Stimulated activated naive CD4-positive, alpha-beta T cell treated with Interleukin-2 at 50 U/mL for 16 hours (primary cell): ENCODE measurements at regions not wholly inside any gene's neighbourhood (a gene's known extent, or its start where the extent isn't known, plus 50 kb on each side); places are given as distances from the start of the nearest gene placed in this dataset.

Experiments used
- DNase-seq: peaks from one replicate; lab custom pipeline; 2025; lab: John Stamatoyannopoulos, UW

DNA sequence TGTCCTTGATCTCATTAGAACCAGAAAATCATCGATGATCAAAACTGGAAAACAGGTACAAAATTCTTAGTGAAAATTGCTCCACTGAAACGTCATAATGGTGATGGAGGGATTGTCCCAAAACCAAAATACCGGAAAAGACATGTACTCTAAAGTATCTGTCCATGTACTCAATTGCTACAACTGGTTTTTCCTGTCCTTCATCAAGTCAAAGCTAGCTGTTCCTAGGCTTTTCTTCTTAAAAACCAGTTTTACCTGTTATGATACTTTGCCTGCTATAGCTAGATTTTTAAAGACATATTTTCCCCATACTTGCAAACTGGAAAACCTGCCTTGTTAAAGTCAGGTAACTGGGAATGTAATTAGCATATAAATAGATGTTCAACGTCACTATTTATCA is 50.5 kb upstream of the LRRC1 start:
- no peak for DNase-seq

DNA sequence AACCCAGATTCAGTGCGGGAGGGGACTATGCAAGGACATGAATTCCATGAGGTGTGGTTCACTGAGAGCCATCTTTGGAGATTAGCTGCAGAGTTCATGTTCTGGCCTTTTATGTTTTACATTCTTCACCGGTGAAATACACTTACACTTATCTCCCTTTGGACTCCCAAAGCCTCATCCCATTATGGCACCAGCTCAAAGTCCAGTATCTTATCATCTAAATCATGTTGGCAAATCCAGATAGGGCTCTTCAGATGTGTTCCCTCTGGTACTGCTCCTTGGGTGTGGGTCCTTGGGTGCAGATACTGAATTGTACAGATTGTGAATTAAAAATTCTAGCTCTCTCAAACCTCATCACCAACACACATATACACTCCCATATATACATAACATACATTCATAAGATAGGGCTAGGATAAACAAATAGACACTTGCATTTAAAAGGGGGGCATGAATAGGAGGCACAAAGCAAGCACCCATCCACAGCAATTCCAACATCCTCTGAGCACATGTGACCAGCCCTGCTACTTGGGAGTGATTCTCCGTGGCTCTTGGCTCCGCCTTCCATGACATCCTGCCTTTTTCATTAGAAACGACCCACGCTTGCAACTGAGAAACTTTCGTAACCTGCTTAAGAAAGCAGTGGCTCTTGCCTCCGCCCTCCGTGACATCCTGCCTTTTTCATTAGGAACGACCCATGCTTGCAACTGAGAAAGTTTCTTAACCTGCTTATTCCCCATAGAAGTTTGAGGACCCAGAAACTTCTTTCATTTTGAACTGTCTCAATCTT is 53.6 kb upstream of the LRRC1 start:
- peak; percentile 21 for DNase-seq

DNA sequence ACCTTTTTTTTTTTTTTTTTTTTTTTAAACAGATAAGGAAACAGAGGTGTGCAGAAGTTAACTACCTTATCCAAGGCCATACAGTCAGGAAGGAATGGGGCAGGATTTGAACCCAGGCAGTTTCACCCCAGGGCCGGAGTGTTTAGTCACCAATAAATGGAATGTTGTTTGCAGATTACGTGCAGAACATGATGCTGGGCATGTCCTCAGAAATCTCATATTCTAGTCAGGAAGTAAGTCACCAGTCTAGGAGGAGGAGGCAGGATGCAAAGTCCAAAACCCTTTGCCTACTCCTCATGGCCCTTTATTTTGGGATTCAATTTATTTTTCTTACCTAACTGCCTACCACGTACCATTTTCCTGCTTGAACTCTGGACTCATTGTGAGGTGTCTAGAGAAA is 57.1 kb upstream of the LRRC1 start:
- DNase-seq, result no peak

DNA sequence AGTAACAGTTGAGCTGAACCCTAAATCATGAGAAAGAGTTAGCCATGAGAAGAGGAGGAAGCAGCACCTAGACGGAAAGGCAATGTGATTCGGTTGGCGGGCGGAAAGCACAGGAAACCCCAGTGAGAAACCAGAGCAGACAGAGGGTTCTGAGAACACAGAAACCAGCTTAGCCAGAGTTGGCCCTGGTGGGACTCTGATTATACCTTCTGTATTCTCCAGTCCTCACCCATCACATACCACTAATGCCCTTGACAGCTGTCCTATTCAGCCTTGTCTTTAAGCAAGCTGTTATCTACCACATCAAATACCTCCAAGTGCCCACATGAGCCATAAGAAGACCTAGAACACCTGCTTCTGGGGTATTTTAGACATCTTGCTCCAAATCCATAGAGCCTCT is 58.9 kb upstream of the LRRC1 start:
- DNase-seq, result no peak

DNA sequence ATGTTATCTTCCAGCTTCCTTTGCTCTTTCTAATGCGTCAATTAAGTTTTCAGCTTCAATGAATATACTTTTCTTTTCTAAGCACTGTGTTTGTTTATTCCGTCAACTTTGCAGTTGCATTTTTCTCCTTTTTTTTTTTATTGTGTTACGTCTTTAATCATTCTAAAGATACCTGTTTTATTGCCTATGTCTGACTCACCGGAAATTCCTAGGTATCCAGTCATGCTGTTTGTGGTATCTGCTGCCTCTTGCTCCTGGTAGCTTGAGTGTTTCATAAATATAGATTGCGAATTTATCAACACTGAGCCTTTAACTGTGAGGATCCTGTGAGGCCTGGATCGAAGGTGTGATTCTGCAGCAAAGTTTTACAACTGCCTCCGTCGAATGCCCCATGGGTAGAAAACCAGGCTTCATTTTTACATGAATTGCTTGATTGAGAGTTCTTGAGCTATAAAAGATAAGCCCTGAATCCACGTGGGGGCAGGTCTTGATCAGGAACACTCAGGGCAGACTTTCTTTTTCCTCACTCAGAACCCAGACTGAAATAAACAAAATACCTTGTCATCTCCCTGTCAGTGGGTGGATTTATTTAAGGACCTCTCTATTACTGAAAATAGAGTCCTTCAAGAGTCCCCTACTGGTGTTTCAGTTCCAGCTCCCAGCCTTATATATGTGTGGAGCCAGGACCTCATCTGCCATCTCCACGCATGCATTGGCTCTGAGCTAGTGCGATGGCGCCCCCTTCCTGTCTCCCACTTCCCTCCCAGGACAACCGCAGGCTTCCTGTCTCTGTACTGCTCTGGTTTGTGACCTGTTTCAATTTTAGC is 60.1 kb upstream of the LRRC1 start:
- DNase-seq, result no peak

DNA sequence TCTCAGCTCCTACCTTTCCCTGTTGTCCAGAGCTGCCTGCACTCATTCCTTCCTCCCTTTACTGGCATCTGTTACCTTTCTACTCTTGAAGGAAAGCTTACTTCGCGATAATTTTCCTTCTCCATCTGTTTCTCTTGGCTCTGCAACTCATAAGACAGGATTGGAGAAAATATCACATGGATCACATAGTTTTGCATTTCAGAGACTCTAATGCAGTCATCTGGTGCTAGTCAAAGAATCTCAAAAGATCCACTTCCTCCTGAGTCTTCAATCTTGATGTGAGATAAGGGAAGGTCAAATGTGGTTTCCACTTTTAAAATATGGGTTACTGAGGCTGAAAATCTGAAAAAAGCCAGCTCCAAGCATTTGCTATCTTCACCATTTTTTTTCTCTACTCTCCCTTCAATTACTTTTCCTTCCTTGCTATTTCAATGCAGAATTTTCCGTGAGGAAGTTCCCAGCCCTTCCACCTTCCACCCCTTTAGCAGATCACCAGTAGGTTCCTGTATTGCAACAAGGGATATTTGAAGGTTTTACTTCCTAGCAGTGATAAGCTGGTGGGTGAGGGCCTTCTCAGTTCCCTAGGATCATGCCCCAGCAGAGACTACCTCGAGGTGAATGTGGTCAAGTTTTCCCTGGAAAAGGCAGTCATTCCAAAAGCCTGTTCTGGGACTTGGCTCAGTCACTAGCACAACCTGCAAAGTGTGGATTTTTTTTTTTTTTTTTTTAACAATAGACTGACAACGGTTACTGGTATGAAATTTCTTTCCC is 62.8 kb upstream of the LRRC1 start:
- DNase-seq, result no peak

DNA sequence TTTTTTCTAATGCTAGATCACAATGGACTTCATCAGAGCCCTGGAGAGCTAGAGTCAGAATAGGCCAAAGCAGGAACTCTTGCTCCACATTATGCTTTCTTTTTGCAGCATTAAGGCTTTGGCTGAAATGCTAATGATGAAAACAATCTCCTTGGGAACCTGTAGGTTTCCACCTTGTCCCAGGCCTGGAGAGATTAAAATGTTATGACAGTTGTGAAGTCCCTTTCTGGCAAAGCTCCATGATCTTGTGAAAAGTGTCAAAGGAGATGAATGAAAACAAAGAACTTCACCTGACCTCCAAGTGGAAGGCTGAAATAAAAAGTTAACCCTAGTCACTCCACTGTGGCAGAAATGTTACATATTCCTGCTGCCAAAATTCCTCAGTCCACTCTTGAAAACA is 64.0 kb upstream of the LRRC1 start:
- no peak for DNase-seq

DNA sequence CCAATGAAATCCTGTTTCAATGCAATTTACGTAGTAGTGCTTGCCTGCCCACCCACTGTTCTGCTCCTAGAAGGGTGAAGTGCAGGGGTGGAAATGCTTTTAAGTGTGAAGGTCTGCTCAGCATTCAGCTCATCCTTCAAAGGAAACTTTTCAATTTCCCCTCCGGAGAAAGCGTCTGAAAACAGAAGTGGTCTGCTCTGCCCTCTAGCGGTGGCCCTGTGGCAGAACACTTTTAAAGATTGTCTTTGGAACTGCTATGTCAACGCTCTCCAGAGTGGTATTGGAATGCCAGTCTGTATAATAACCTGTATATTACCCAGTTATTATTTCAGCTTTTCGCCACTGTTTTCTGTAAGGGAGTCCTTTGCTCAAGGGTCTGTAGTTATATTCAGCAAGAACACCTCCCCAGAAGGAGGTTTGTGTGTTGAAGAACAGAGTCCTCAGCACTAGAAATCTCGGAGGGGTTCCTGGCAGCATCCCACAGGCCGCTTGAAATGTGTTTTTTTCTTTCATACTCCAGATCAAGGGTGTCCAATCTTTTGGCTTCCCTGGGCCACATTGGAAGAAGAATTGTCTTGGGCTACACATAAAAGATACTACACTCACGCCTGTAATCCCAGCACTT is 63.1 kb upstream of the KLHL31 start:
- peak; percentile 29 for DNase-seq

DNA sequence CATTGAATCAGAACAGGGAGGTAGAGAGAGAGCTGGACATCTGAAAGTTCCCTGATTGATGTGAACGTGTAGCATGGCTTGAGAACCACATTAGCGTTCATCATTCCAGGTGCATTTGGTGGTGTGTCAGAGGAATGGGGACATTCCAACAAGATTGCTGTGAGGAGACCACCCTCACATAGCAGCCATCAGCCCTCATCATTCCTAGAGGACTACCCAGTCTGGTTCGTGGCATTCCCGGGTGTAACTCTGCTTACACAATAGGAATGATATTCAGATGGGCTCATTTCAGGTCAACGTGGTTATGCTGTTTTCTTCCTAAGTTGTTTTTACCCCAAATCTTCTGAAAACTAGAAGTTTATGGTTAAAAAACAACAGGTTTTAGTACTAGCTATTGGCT is 62.2 kb upstream of the KLHL31 start:
- DNase-seq, result no peak

DNA sequence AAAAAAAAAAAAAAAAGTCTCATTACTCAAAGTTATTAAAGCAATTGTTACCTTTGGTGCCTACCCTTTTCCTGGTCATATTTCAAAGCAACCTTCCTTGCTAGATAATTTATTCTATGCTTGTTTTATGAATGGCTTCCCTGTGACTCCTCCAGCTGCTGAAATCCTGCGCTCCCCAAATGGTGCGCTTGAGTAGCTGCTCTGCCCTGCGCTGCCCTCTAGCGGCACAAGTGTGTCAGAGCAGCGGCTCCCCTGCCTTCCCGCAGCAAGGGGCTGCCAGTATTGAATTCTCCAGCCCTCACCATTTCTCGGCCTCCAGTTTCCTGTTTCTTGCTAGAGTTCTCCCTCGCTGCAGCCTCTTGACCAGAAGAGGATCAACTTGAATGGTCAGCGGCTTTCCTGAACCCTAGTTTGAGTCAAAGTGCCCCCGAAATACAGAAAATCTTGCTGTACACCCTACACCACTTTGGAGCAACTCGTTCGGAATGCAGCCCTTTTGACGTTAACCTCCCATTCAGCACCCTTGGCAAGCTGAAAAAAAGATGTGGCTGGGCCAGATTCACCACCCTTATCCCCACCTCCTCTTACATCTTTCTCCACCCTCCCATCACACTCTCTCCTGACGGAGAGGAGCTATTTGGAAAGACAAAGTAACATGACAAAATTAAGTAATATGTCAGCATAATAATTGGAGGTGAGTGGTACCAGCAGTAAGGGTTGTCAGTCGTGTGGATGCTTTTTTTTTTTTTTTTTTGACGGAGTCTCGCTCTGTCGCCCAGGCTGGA is 60.4 kb upstream of the KLHL31 start:
- DNase-seq, result peak; percentile 66

DNA sequence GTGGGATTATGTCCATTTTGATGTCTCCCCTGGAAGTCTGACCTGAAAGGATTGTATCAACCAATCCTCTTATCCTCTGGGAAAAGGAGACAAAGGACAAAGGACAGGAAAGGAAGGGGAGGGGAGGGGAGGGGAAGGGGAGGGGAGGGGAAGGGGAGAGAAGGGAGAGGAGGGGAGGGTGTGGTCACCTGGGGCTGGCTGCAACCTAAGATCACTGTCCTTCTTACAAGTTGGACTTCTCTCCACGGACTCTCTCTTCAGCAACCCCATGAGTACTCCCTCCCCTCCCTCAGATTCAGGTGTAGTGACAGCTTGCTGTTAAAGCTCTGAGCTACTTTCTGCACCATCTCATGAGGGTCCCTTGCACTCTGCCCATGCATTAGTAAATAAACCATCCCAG is 58.9 kb upstream of the KLHL31 start:
- DNase-seq, result no peak

DNA sequence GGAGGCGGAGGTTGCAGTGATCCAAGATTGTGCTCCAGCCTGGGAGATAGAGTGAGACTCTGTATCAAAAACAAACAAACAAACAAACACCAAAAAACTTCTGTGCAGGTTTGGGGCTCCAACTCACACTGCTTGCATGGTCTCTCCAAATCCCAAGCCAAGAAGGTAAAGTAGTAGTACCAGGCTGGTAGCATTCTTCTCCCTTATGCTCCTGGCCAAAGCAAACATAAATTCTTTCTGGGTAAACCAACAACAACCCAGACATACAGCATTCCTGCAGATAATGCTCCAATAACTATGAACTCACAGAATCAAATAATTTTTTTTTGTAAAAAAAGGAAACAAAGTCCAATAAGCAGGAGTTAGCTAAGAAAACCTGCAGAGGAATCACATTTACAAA is 57.8 kb upstream of the KLHL31 start:
- no peak for DNase-seq

DNA sequence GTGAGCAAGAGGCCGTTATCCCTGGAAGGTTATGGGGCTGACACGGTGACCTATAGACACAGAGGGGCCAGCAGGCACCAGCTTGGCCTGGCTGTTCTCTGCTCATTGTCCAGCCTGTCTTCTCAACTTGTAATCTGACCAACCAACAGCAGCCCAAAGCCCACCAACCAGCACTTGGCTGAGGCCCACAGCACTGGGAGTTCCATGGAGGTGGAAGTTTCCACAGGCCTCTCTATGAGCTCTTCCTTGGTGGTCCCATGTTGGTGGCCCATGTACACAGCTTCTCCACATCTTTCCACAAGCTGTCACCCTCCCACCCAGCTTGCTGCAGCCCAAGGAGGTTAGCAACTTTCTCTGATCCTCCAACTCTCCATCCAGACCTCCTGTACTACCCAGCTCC is 56.2 kb upstream of the KLHL31 start:
- DNase-seq, result no peak

DNA sequence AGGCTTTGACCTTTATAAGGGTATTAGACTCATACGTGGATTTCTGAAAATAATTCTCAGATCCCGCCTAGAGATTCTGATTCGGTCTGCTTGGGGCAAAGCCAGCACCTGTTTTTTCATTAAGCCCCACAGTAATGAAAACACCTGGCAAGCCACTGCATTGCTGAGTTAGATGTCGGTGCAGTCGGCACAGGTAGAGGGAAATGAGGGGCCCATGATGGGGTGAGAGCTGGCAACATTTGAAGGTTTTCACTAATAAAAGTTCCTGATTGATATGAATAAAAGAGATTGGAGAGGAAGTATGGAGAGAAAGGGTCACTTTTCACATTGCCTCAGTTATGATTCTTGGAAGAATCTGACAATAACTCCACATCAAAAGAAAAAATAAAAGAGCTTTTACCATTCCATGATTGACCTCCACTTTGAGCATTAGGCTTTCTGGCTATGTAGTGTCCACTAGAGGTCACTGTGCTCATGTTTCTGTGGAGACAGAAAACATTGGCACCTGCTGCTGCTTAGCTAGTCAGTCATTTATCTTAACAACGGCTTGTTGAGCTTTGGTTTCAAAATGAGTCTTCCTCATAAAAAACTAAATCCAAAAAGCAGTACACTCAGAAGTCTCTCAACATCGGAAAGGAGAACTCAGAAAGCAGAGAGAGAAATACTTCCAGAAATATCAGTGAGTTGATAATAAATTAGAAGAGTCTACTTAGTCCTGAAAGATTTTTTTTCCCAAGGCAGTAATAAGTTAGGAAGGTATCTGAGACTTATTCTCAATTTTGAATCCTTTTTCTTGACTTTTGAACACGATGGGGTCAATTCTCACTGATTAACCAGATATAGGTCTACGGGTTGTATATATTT is 53.3 kb upstream of the KLHL31 start:
- no peak for DNase-seq

DNA sequence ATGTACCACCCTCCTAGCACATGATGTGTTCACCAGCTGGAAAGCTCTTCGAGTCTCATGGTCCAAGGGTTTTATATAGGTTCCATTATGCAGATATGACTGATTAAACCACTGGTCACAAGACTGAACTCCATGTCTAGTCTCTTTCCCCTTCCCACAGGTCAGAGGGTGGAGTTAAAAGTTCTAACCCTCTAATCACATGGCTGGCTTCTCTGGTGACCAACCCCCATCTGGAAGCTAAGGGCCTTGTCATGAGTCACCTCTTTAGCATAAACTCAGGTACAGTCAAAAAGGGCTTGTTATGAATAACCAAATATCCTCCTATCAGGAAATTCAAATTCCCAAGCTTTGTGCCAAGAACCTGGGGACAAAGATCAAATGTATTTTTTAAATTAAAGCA is 52.0 kb upstream of the KLHL31 start:
- DNase-seq, result no peak

DNA sequence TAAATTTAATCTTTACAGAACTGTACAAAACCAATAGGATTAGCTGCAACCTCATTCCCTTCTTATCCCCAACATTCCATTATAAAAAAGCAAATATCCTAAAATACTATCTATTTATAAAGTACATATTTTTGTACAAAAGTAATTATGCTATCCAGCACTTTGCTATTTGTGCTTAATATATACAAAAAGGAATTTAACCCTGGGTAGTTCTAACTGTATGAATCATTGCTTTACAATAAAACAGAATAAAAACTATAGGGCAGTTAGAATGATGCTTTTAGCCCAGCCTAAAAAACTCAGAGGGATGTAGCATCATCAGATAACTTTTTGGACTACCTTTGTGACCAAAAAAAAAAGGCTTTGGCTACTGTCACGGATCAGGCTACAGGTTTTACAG is 49.9 kb upstream of the KLHL31 start:
- no peak for DNase-seq
